ENCODE measurements at regions not wholly inside any gene's neighbourhood (a gene's known extent, or its start where the extent isn't known, plus 50 kb on each side); places are given as distances from the start of the nearest gene placed in this dataset.

DNA sequence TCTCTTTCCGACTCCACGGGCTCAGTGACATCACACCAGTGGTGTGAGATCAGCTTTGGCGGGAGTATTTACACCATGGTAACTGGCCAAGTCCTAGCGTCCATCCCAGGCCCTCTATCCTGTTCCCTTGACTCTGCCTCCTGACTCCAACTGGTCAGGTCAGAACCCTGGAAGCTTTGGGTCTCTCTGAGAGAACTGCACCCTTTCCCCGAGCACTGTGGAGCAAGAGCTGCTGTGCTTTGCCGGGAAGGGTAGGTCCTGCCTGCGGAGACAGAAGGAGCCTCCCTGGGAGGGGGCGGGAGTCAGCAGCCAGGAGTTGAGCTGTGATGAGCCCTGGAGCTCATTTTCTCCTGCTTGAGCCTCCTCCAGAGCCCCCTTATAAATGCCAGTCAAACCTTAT is 212.1 kb upstream of the TNRC6C start:
- no peaks in the 10 kb centered on the region for H3K4me1 Mint-ChIP-seq
- H3K4me3 Mint-ChIP-seq, result no peak overlapping the region
- no peaks in the 10 kb centered on the region for H3K36me3 Mint-ChIP-seq (ENCODE audit: low read depth)
- H3K27ac Mint-ChIP-seq, result no peak overlapping the region
- ChIA-PET CTCF (no interaction called here), POLR2A (no interaction called here)
- H3K27me3 Mint-ChIP-seq, result peaks cover 19% of the 10 kb centered on the region
- DNase-seq (no peak), ATAC-seq (ENCODE audit: low read depth) (no peak)
- peaks cover 5% of the 10 kb centered on the region for H3K9me3 Mint-ChIP-seq
- no peak for TF ChIP-seq CTCF (IDR thresholded peaks at IDR 0.05)
- intact Hi-C loops (cut with micrococcal nuclease), result no loop called here

DNA sequence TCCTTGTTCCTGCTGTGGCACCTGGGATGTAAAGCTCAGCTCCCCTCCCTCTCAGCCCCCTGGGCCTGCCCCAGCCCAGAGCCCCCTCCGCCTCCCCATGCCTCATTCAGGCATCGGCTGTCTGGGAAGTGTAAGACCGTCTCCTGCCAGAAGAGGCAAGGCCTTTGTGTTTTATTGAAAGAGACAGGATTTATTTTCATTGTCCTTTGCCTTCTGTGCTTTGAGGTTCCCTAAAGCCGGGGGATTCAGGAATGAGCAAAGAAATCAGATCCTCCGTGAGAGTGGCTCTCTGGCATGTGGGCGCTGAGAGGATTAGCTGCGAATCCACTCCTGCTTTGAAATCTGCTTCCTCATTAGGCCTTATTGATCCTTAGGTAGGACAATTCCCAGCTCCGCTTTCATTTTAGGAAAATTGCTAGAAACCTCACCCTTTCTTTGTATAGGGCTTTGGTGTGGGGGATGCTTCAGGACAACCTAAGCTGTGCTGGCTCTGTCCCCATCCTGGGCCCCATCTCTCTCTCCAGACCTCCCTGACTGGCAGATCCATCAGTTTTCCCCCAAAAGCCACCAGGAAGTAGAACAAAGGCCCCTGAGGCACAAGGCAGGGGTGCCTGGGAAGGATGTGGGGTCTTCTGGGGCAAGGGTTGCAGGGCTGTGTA is 211.5 kb upstream of the TNRC6C start:
- Mint-ChIP-seq H3K4me3 (no peak overlapping the region), H3K4me1 (no peaks in the 10 kb centered on the region), H3K27me3 (peaks cover 19% of the 10 kb centered on the region), H3K27ac (no peak overlapping the region), H3K9me3 (peaks cover 5% of the 10 kb centered on the region), H3K36me3 (ENCODE audit: low read depth) (no peaks in the 10 kb centered on the region)
- no peak for DNase-seq
- intact Hi-C loops (cut with micrococcal nuclease), result no loop called here
- no peak for TF ChIP-seq CTCF (IDR thresholded peaks at IDR 0.05)
- no peak for ATAC-seq (ENCODE audit: low read depth)
- CTCF ChIA-PET, result no interaction called here
- POLR2A ChIA-PET, result no interaction called here

GRCh38 chr17:77748436-77748835 is 210.1 kb upstream of the TNRC6C start:
- H3K36me3 Mint-ChIP-seq (ENCODE audit: low read depth), result no peaks in the 10 kb centered on the region
- H3K27me3 Mint-ChIP-seq, result peaks cover 23% of the 10 kb centered on the region
- H3K9me3 Mint-ChIP-seq, result peaks cover 5% of the 10 kb centered on the region
- intact Hi-C loops (cut with micrococcal nuclease), result no loop called here
- no peak overlapping the region for H3K27ac Mint-ChIP-seq
- no peaks in the 10 kb centered on the region for H3K4me1 Mint-ChIP-seq
- ChIA-PET CTCF (no interaction called here), POLR2A (interaction anchor here (0.7 kb wide), 1 partner anchor 210 kb away, joined by 4 read pairs; the partner anchor contains the start of gene TNRC6C)
- no peak for DNase-seq
- no peak overlapping the region for H3K4me3 Mint-ChIP-seq
- TF ChIP-seq CTCF (IDR thresholded peaks at IDR 0.05), result no peak
- no peak for ATAC-seq (ENCODE audit: low read depth)

DNA sequence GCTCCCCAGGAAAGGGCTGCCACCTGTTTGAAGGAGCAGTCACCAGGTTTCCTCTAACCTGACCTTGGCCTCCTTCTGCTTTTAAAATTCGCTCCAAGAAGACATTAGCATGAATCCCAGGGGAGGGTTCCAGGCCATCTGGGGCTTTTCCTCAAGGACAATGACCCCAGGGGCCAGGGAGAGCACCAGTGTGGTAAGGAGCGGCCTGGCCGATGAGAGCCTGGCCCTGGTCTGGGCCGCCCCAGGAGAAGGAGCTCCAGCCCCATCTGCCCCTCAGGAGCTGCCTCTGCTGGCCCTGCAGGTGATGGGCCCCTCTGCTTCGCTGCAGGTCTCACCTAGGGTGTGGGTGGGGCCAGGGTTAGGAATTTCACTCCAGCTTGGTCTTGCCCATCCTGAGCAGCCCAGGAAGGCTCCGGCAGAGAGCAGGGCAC is 209.2 kb upstream of the TNRC6C start:
- intact Hi-C loops (cut with micrococcal nuclease), result no loop called here
- no peak for ATAC-seq (ENCODE audit: low read depth)
- POLR2A ChIA-PET, result no interaction called here
- no peaks in the 10 kb centered on the region for H3K4me1 Mint-ChIP-seq
- H3K27me3 Mint-ChIP-seq, result peaks cover 22% of the 10 kb centered on the region
- no peak overlapping the region for H3K4me3 Mint-ChIP-seq
- H3K9me3 Mint-ChIP-seq, result peaks cover 5% of the 10 kb centered on the region
- no peak for DNase-seq
- no peak overlapping the region for H3K27ac Mint-ChIP-seq
- no peaks in the 10 kb centered on the region for H3K36me3 Mint-ChIP-seq (ENCODE audit: low read depth)
- CTCF ChIA-PET, result no interaction called here
- no peak for TF ChIP-seq CTCF (IDR thresholded peaks at IDR 0.05)

DNA sequence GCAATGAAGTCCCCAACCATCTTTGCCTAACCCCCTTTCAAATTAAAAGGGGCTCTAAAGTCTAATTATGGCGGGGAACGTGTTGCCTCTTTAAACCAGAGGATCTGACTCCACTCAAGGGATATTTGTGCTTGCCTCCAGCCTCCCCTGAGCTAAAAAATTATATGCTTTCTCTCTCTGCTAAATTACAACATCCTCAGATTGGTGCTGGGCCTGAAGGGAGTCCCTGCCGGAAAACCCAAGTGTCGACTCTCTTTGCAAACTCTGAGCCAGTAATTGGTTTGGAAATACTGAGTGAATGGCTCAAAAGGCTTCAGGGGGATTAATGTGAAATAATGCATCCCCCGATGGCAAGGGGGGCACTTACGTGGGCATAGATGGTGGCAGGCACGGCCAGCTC is 208.5 kb upstream of the TNRC6C start:
- no peak for TF ChIP-seq CTCF (IDR thresholded peaks at IDR 0.05)
- ChIA-PET POLR2A (no interaction called here), CTCF (no interaction called here)
- no peaks in the 10 kb centered on the region for H3K4me1 Mint-ChIP-seq
- ATAC-seq (ENCODE audit: low read depth), result no peak
- H3K36me3 Mint-ChIP-seq (ENCODE audit: low read depth), result no peaks in the 10 kb centered on the region
- intact Hi-C loops (cut with micrococcal nuclease), result no loop called here
- peaks cover 8% of the 10 kb centered on the region for H3K9me3 Mint-ChIP-seq
- no peak for DNase-seq
- no peak overlapping the region for H3K27ac Mint-ChIP-seq
- H3K4me3 Mint-ChIP-seq, result no peak overlapping the region
- peaks cover 20% of the 10 kb centered on the region for H3K27me3 Mint-ChIP-seq

Data from activated B cell treated with CpG ODN at 0.5 μM for 24 hours (primary cell).